ENCODE measurements at regions not wholly inside any gene's neighbourhood (a gene's known extent, or its start where the extent isn't known, plus 50 kb on each side); places are given as distances from the start of the nearest gene placed in this dataset.

DNA sequence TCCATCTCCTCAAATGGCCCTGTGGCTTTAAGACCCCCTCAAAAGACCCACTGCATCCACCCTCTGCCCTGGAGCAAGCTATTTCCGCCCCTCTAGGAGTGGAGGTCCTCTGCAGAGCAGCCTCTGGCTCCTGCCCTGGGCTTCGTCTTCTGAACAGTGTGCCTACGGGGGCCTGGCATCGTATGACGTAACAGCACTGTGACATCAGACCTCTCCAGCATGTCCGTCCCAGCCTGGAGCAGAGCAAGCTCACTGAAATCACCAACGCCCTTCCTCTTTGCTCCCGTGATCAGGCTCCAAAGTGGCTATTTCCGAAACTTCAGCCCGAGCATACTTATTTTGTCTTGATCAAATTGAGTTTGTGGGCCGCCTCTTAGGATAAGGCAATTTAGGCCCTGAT lies 69.1 kb upstream of the PTCH1 start:
- peaks cover 3% of the 10 kb centered on the region; the same call in 1 of the 2 replicates for H3K27me3 Mint-ChIP-seq (ENCODE audit: low read depth)
- ATAC-seq = no peak
- no peak for TF ChIP-seq ZNF263 (CRISPR knock-in tag; IDR thresholded peaks at IDR 0.05; ENCODE audit: low read depth)
- TF ChIP-seq ZBTB21 (CRISPR knock-in tag; IDR thresholded peaks at IDR 0.05; ENCODE audit: borderline replicate concordance) = no peak
- no peak for TF ChIP-seq SMAD3 (CRISPR knock-in tag; IDR thresholded peaks at IDR 0.05; ENCODE audit: borderline replicate concordance)
- TF ChIP-seq JAZF1 (CRISPR knock-in tag; IDR thresholded peaks at IDR 0.05) = no peak
- TF ChIP-seq, protein P1, sequence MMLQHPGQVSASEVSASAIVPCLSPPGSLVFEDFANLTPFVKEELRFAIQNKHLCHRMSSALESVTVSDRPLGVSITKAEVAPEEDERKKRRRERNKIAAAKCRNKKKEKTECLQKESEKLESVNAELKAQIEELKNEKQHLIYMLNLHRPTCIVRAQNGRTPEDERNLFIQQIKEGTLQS (CRISPR knock-in tag; conservative IDR thresholded peaks at IDR 0.05) = no peak
- TF ChIP-seq, protein P2, sequence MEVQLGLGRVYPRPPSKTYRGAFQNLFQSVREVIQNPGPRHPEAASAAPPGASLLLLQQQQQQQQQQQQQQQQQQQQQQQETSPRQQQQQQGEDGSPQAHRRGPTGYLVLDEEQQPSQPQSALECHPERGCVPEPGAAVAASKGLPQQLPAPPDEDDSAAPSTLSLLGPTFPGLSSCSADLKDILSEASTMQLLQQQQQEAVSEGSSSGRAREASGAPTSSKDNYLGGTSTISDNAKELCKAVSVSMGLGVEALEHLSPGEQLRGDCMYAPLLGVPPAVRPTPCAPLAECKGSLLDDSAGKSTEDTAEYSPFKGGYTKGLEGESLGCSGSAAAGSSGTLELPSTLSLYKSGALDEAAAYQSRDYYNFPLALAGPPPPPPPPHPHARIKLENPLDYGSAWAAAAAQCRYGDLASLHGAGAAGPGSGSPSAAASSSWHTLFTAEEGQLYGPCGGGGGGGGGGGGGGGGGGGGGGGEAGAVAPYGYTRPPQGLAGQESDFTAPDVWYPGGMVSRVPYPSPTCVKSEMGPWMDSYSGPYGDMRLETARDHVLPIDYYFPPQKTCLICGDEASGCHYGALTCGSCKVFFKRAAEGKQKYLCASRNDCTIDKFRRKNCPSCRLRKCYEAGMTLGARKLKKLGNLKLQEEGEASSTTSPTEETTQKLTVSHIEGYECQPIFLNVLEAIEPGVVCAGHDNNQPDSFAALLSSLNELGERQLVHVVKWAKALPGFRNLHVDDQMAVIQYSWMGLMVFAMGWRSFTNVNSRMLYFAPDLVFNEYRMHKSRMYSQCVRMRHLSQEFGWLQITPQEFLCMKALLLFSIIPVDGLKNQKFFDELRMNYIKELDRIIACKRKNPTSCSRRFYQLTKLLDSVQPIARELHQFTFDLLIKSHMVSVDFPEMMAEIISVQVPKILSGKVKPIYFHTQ (CRISPR knock-in tag; IDR thresholded peaks at IDR 0.05) = no peak
- TF ChIP-seq, protein P3, sequence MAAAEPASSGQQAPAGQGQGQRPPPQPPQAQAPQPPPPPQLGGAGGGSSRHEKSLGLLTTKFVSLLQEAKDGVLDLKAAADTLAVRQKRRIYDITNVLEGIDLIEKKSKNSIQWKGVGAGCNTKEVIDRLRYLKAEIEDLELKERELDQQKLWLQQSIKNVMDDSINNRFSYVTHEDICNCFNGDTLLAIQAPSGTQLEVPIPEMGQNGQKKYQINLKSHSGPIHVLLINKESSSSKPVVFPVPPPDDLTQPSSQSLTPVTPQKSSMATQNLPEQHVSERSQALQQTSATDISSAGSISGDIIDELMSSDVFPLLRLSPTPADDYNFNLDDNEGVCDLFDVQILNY (CRISPR knock-in tag; IDR thresholded peaks at IDR 0.05) = no peak
- TF ChIP-seq ZNF396 (CRISPR knock-in tag; IDR thresholded peaks at IDR 0.05; ENCODE audit: borderline replicate concordance) = no peak
- TF ChIP-seq HMGA2 (CRISPR knock-in tag; IDR thresholded peaks at IDR 0.05) = no peak
- TF ChIP-seq RELA (CRISPR knock-in tag; IDR thresholded peaks at IDR 0.05; ENCODE audit: borderline replicate concordance) = no peak
- TF ChIP-seq ZNF671 (CRISPR knock-in tag; IDR thresholded peaks at IDR 0.05) = no peak
- TF ChIP-seq TEAD1 (CRISPR knock-in tag; IDR thresholded peaks at IDR 0.05) = no peak
- no peak for TF ChIP-seq FOXJ3 (CRISPR knock-in tag; IDR thresholded peaks at IDR 0.05; ENCODE audit: borderline replicate concordance)
- no peak for TF ChIP-seq ETV6 (CRISPR knock-in tag; IDR thresholded peaks at IDR 0.05)
- no peak for TF ChIP-seq TCF7 (CRISPR knock-in tag; IDR thresholded peaks at IDR 0.05; ENCODE audit: low read depth)
- TF ChIP-seq TEAD4 (CRISPR knock-in tag; IDR thresholded peaks at IDR 0.05) = no peak
- H3K9me3 Mint-ChIP-seq = no peaks in the 10 kb centered on the region
- H3K27ac Mint-ChIP-seq = no peak overlapping the region
- H3K4me1 Mint-ChIP-seq = peaks cover 28% of the 10 kb centered on the region
- no peak overlapping the region for H3K4me3 Mint-ChIP-seq
- ChIA-PET POLR2A (interaction anchor here (0.7 kb wide), 1 partner anchor 90 kb away, joined by 3 read pairs; no protein-coding TSS in a partner anchor), CTCF (no interaction called here)
- no peaks in the 10 kb centered on the region for H3K36me3 Mint-ChIP-seq
- no peak for DNase-seq (ENCODE audit: low spot score)

DNA sequence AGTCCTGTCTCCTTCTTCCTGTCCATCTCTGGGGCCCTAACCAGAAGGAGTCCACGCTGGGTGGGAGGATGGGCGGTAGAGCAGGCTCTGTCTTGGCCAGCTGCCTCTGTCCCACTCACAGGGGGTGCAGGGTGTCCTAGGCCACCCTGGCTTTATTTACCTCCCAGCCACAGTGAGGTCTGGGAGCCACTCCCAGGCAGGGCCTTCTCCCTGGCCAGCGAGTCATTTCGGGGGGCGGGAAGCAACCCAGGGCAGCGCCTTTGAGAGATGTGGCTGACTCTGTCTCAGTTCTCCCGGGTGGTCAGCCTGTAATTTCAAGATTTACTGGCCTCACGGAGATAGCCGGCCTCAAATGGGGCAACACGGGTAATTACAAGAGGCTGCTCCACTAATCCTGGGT lies 67.4 kb upstream of the PTCH1 start:
- Mint-ChIP-seq H3K4me1 (peaks cover 29% of the 10 kb centered on the region), H3K9me3 (no peaks in the 10 kb centered on the region), H3K27me3 (ENCODE audit: low read depth) (peaks cover 3% of the 10 kb centered on the region; the same call in 1 of the 2 replicates), H3K36me3 (no peaks in the 10 kb centered on the region), H3K4me3 (no peak overlapping the region), H3K27ac (no peak overlapping the region)
- no peak for DNase-seq (ENCODE audit: low spot score)
- no peak for ATAC-seq
- ChIA-PET CTCF (interaction anchor here (0.7 kb wide), 1 partner anchor 35 kb away, joined by 4 read pairs; no protein-coding TSS in a partner anchor), POLR2A (no interaction called here)
- TF ChIP-seq, protein P4, sequence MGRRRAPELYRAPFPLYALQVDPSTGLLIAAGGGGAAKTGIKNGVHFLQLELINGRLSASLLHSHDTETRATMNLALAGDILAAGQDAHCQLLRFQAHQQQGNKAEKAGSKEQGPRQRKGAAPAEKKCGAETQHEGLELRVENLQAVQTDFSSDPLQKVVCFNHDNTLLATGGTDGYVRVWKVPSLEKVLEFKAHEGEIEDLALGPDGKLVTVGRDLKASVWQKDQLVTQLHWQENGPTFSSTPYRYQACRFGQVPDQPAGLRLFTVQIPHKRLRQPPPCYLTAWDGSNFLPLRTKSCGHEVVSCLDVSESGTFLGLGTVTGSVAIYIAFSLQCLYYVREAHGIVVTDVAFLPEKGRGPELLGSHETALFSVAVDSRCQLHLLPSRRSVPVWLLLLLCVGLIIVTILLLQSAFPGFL (CRISPR knock-in tag; IDR thresholded peaks at IDR 0.05; ENCODE audit: borderline replicate concordance) = no peak
- TF ChIP-seq ZNF396 (CRISPR knock-in tag; IDR thresholded peaks at IDR 0.05; ENCODE audit: borderline replicate concordance) (no peak), TCF7 (CRISPR knock-in tag; IDR thresholded peaks at IDR 0.05; ENCODE audit: low read depth) (no peak), NR3C1 (CRISPR knock-in tag; conservative IDR thresholded peaks at IDR 0.05; ENCODE audit: low read depth) (no peak), ESRRA (CRISPR knock-in tag; IDR thresholded peaks at IDR 0.05; ENCODE audit: borderline replicate concordance) (no peak), NR2C2 (CRISPR knock-in tag; IDR thresholded peaks at IDR 0.05) (no peak), MYBL2 (CRISPR knock-in tag; IDR thresholded peaks at IDR 0.05) (no peak), FOXJ3 (CRISPR knock-in tag; IDR thresholded peaks at IDR 0.05; ENCODE audit: borderline replicate concordance) (no peak), ZNF263 (CRISPR knock-in tag; IDR thresholded peaks at IDR 0.05; ENCODE audit: low read depth) (no peak), TEAD4 (CRISPR knock-in tag; IDR thresholded peaks at IDR 0.05) (no peak)
- TF ChIP-seq, protein P5, sequence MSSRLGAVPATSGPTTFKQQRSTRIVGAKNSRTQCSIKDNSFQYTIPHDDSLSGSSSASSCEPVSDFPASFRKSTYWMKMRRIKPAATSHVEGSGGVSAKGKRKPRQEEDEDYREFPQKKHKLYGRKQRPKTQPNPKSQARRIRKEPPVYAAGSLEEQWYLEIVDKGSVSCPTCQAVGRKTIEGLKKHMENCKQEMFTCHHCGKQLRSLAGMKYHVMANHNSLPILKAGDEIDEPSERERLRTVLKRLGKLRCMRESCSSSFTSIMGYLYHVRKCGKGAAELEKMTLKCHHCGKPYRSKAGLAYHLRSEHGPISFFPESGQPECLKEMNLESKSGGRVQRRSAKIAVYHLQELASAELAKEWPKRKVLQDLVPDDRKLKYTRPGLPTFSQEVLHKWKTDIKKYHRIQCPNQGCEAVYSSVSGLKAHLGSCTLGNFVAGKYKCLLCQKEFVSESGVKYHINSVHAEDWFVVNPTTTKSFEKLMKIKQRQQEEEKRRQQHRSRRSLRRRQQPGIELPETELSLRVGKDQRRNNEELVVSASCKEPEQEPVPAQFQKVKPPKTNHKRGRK (CRISPR knock-in tag; IDR thresholded peaks at IDR 0.05; ENCODE audit: borderline replicate concordance) = no peak
- TF ChIP-seq, protein P6, sequence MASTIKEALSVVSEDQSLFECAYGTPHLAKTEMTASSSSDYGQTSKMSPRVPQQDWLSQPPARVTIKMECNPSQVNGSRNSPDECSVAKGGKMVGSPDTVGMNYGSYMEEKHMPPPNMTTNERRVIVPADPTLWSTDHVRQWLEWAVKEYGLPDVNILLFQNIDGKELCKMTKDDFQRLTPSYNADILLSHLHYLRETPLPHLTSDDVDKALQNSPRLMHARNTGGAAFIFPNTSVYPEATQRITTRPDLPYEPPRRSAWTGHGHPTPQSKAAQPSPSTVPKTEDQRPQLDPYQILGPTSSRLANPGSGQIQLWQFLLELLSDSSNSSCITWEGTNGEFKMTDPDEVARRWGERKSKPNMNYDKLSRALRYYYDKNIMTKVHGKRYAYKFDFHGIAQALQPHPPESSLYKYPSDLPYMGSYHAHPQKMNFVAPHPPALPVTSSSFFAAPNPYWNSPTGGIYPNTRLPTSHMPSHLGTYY (CRISPR knock-in tag; IDR thresholded peaks at IDR 0.05) = no peak
- TF ChIP-seq, protein P7, sequence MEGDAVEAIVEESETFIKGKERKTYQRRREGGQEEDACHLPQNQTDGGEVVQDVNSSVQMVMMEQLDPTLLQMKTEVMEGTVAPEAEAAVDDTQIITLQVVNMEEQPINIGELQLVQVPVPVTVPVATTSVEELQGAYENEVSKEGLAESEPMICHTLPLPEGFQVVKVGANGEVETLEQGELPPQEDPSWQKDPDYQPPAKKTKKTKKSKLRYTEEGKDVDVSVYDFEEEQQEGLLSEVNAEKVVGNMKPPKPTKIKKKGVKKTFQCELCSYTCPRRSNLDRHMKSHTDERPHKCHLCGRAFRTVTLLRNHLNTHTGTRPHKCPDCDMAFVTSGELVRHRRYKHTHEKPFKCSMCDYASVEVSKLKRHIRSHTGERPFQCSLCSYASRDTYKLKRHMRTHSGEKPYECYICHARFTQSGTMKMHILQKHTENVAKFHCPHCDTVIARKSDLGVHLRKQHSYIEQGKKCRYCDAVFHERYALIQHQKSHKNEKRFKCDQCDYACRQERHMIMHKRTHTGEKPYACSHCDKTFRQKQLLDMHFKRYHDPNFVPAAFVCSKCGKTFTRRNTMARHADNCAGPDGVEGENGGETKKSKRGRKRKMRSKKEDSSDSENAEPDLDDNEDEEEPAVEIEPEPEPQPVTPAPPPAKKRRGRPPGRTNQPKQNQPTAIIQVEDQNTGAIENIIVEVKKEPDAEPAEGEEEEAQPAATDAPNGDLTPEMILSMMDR (IDR thresholded peaks at IDR 0.05) = no peak

Measured in WTC11 (cell line).